ENCODE measurements at regions not wholly inside any gene's neighbourhood (a gene's known extent, or its start where the extent isn't known, plus 50 kb on each side); places are given as distances from the start of the nearest gene placed in this dataset.
"Not testable (repeated sequence)": the region's sequence is repeated elsewhere in the genome, so short reads cannot be mapped to it uniquely, and the experiment has no call there.

DNA sequence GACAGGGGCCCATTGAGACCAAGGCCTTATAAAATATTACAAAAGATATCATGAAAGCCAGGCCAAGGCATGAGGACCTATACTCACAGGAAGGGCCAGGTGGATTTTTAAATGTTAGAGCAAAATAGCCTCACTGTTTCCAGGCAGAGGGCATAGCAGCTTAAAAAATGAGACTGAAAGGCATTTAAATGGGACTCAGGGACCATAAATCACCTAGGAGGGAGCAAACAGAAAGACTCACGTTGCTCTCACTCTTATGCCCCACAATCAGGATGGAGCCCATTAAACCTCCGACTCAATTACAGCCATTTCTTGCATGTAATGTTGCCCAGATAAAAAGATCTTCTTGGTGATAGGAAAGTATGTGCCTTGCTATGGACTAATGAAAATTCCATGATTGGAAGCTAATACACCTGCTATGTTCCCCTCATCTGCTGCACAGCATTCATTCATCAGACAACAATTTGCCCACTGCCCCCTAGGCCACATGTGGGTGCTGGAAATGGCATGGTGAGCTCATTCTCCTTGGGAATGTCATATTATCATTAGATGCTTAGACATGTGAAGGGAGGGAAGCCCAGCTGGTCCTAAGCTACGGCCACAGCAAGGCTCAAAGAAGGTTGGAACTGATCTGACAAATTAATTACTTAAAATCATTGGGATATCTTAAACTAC, 128.6 kb upstream of the GRIA1 start:
- H3K27ac ChIP-seq: no peak overlapping the region
- no peak for DNase-seq
- no peaks in the 10 kb centered on the region for H3K36me3 ChIP-seq
- intact Hi-C loops (cut with DNase I): no loop called here
- H3K9me3 ChIP-seq: no peaks in the 10 kb centered on the region
- no peaks in the 10 kb centered on the region for H3K27me3 ChIP-seq
- no peaks in the 10 kb centered on the region for H3K4me1 ChIP-seq
- TF ChIP-seq, protein P1, sequence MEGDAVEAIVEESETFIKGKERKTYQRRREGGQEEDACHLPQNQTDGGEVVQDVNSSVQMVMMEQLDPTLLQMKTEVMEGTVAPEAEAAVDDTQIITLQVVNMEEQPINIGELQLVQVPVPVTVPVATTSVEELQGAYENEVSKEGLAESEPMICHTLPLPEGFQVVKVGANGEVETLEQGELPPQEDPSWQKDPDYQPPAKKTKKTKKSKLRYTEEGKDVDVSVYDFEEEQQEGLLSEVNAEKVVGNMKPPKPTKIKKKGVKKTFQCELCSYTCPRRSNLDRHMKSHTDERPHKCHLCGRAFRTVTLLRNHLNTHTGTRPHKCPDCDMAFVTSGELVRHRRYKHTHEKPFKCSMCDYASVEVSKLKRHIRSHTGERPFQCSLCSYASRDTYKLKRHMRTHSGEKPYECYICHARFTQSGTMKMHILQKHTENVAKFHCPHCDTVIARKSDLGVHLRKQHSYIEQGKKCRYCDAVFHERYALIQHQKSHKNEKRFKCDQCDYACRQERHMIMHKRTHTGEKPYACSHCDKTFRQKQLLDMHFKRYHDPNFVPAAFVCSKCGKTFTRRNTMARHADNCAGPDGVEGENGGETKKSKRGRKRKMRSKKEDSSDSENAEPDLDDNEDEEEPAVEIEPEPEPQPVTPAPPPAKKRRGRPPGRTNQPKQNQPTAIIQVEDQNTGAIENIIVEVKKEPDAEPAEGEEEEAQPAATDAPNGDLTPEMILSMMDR (IDR thresholded peaks at IDR 0.05): no peak
- no peak for TF ChIP-seq POLR2A (IDR thresholded peaks at IDR 0.05)
- H3K4me3 ChIP-seq: no peak overlapping the region
- WGBS, 2 donors: 57 to 65% methylated on average over 3 of the region's 3 CpGs

DNA sequence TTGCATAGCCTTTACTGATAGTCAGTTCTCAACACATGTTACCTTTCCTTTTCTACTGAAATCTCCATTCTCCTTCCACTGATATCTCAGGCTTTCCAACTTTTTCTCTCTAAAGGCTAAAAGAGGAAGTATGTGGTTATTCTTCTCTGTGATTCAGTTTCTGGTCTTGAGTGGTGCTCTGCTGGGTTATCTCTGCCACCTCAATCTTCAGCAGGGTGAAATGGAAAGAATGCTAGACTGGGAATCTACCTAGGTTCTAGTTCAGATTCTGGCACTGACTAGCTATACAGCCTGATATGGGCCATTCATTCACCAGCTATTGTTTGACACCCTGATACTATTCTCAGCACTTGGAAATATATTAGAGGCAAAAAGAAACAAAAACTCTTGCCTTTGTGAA, 124.9 kb upstream of the GRIA1 start:
- no peak overlapping the region for H3K27ac ChIP-seq
- H3K27me3 ChIP-seq: no peaks in the 10 kb centered on the region
- TF ChIP-seq, protein P1 (IDR thresholded peaks at IDR 0.05): no peak
- no peak for TF ChIP-seq POLR2A (IDR thresholded peaks at IDR 0.05)
- no peak overlapping the region for H3K4me3 ChIP-seq
- no peak for DNase-seq
- intact Hi-C loops (cut with DNase I): no loop called here
- H3K36me3 ChIP-seq: no peaks in the 10 kb centered on the region
- no peaks in the 10 kb centered on the region for H3K4me1 ChIP-seq
- H3K9me3 ChIP-seq: no peaks in the 10 kb centered on the region

DNA sequence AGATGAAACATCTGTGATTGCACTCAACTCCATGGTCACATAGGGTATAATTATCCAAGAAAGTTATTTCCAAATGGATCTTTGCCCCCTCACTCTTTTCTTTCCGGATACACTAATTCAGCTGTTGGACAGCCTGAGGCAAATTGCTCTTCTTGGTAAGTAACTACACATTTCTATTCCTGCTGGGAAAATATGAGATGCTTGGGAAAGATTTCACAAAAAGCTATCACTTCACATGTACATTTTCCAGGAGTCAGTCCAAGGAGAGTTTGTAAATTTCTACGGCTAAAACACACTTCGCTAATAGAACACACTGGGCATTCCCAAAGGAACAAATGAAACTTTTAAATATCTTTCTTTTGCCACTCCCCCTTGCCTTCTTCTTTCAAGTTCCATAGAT, 123.0 kb upstream of the GRIA1 start:
- intact Hi-C loops (cut with DNase I): no loop called here
- no peak overlapping the region for H3K27ac ChIP-seq
- no peaks in the 10 kb centered on the region for H3K36me3 ChIP-seq
- no peaks in the 10 kb centered on the region for H3K9me3 ChIP-seq
- no peak overlapping the region for H3K4me3 ChIP-seq
- no peaks in the 10 kb centered on the region for H3K27me3 ChIP-seq
- 88 to 90% methylated on average over 3 of the region's 3 CpGs for WGBS, 2 donors
- H3K4me1 ChIP-seq: no peaks in the 10 kb centered on the region
- no peak for TF ChIP-seq POLR2A (IDR thresholded peaks at IDR 0.05)
- TF ChIP-seq, protein P1 (IDR thresholded peaks at IDR 0.05): no peak
- DNase-seq: no peak

DNA sequence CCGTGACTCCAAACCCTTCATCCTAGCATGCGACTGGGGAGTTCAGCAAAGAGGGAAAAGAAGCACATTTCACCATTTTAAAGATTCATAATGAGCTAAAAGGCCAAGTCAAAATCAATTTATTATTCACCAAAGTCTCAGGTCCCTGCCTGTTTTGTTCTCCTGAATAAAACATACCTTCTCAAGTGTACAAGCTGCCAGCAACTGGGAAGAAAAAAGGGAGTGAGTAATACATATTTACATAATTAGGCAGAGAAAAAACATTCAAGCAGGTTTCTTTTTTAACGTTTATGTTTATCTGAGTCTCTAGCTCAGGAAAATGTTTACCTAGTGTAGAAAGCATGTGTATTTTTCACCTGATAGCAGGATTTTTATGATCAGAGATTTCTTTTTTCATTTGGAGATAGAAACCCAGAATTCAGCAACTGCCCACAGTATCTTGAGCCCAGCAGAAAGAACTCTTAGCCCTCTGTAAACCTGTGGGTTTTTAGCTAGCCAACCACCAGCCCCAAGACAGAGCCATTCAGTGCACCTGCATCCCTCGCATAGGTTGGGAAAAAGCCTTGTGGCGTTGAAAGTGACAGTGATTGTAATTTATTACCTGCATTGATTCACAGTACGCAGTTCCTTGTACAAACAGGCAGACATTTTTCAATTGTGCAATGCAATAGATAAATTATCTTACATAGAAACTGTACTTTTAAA, 117.9 kb upstream of the GRIA1 start:
- 30 to 40% methylated on average over 6 of the region's 6 CpGs for WGBS, 2 donors
- TF ChIP-seq POLR2A (IDR thresholded peaks at IDR 0.05): no peak
- TF ChIP-seq, protein P1 (IDR thresholded peaks at IDR 0.05): no peak
- H3K27me3 ChIP-seq: no peaks in the 10 kb centered on the region
- no peaks in the 10 kb centered on the region for H3K36me3 ChIP-seq
- no peaks in the 10 kb centered on the region for H3K9me3 ChIP-seq
- H3K4me1 ChIP-seq: no peaks in the 10 kb centered on the region
- H3K27ac ChIP-seq: no peak overlapping the region
- no peak for DNase-seq
- intact Hi-C loops (cut with DNase I): no loop called here
- no peak overlapping the region for H3K4me3 ChIP-seq

DNA sequence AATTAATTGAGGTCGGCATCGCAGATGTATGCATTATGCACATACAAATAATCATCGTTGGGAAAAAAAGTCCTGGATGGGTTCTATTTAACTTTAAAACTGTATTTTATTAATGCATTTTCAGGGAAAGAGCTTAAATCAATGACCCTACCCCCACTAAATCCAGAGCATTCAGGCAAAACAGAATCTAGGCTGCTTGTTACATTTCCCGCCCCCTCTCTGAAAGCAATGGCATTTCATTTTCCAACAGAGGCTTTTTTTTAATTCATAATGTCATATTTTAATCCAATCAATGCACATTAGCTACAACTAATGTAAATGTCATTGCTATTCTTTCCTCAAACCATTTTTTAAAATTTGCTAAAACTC, 117.4 kb upstream of the GRIA1 start:
- 53 to 65% methylated on average over 4 of the region's 4 CpGs for WGBS, 2 donors
- H3K27ac ChIP-seq: no peak overlapping the region
- H3K4me3 ChIP-seq: no peak overlapping the region
- no peaks in the 10 kb centered on the region for H3K36me3 ChIP-seq
- TF ChIP-seq POLR2A (IDR thresholded peaks at IDR 0.05): no peak
- TF ChIP-seq, protein P1 (IDR thresholded peaks at IDR 0.05): no peak
- H3K4me1 ChIP-seq: no peaks in the 10 kb centered on the region
- H3K9me3 ChIP-seq: no peaks in the 10 kb centered on the region
- DNase-seq: no peak
- intact Hi-C loops (cut with DNase I): no loop called here
- no peaks in the 10 kb centered on the region for H3K27me3 ChIP-seq

DNA sequence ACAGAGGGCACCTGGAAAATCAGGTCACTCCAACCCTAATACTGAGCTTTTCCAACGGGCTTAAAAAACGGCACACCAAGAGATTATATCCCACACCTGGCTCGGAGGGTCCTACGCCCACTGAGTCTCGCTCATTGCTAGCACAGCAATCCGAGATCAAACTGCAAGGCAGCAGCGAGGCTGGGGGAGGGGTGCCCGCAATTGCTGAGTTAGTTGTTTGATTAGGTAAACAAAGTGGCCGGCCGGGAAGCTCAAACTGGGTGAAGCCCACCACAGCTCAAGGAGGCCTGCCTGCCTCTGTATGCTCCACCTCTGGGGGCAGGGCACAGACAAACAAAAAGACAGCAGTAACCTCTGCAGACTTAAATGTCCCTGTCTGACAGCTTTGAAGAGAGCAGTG, 108.8 kb upstream of the GRIA1 start:
- H3K4me1 ChIP-seq; H3K36me3 ChIP-seq; H3K27ac ChIP-seq; H3K9me3 ChIP-seq; intact Hi-C loops (cut with DNase I); H3K27me3 ChIP-seq; H3K4me3 ChIP-seq; DNase-seq: not testable (repeated sequence)
- 89 to 97% methylated on average over 3 to 6 of the region's 10 CpGs for WGBS, 2 donors
